GM12873 (cell line): ENCODE measurements at regions not wholly inside any gene's neighbourhood (a gene's known extent, or its start where the extent isn't known, plus 50 kb on each side); places are given as distances from the start of the nearest gene placed in this dataset.

Experiments
- TF ChIP-seq, protein P1 (sequence below): IDR thresholded peaks from 2 replicates; pipeline ENCODE4 v1.5.1; 2012; ENCODE audit warnings: low read depth, mild to moderate bottlenecking, moderate library complexity, low read length, control low read depth; ENCODE audit not compliant: insufficient read depth; ENCODE audit errors: missing control alignments

DNA sequence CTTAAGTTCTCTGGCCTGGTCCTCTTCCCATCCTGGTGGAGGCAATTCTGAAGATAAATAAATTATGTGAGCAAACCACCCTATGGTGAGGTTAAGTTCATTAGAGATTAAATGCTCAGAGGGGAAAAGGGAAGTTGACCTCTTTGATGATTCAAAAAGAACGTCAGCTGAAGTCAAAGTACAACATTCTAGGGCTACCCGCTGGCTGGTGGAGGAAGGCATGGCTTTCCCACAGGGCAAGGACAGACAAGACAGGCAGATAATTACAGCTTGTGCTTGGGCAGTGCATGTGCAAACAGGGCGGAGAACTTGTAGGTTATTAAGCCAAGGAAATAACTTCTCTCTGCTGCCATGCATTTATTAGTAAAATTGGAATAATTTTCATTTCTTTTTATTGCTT is 91.0 kb upstream of the SLC24A3 start:
- TF ChIP-seq, protein P1, sequence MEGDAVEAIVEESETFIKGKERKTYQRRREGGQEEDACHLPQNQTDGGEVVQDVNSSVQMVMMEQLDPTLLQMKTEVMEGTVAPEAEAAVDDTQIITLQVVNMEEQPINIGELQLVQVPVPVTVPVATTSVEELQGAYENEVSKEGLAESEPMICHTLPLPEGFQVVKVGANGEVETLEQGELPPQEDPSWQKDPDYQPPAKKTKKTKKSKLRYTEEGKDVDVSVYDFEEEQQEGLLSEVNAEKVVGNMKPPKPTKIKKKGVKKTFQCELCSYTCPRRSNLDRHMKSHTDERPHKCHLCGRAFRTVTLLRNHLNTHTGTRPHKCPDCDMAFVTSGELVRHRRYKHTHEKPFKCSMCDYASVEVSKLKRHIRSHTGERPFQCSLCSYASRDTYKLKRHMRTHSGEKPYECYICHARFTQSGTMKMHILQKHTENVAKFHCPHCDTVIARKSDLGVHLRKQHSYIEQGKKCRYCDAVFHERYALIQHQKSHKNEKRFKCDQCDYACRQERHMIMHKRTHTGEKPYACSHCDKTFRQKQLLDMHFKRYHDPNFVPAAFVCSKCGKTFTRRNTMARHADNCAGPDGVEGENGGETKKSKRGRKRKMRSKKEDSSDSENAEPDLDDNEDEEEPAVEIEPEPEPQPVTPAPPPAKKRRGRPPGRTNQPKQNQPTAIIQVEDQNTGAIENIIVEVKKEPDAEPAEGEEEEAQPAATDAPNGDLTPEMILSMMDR, result no peak

DNA sequence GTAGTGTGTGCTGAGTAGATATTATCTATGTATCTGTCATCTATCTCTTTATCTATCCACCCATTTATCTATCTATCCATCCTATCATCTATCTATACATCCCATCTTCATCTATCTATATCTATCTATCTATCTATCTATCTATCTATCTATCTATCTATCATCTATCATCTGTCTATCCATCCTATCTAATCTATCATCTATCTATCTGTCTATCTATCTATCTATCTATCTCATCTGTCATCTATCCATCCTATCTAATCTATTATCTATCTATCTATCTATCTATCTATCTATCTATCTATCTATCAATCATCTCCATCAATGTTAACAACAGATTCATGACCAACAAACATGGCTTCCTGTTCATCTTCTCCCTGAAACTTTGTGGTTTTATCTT is 90.5 kb upstream of the SLC24A3 start:
- TF ChIP-seq, protein P1, result no peak

DNA sequence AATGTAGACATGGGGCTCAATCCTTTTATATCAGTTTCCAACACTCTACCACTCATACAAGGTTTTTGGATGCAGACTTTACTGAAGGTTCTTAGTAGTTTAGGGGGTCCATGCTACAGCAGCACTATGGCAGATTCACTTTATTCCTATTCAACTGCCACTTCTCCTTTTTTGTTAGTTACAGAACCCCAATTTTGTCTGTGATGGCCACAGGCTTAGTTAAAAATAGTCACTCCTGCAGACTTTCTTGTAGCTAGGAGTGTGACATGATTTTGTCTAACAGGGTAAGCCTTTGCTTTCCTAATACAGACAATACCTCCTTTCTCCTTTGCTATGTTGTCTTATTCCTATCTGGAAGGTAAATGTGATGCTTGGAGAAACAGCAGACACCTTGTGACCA is 90.0 kb upstream of the SLC24A3 start:
- TF ChIP-seq, protein P1, result no peak

DNA sequence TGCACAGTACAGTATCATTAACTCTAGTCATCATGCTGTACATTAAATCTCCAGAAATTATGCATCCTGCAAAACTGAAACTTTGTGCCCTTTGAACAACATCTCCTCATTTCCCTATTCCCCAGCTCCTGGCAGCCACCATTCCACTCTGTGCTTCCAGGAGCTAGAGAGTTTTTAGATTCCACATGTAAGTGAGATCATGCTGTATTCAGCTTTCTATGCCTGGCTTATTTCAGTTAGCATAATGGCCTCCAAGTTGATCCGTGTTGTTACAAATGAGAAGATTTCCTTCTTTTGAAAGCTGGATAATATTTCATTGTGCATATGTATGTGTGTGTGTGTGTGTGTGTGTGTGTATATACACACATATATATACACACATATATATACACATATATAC is 86.9 kb upstream of the SLC24A3 start:
- TF ChIP-seq, protein P1, result no peak

DNA sequence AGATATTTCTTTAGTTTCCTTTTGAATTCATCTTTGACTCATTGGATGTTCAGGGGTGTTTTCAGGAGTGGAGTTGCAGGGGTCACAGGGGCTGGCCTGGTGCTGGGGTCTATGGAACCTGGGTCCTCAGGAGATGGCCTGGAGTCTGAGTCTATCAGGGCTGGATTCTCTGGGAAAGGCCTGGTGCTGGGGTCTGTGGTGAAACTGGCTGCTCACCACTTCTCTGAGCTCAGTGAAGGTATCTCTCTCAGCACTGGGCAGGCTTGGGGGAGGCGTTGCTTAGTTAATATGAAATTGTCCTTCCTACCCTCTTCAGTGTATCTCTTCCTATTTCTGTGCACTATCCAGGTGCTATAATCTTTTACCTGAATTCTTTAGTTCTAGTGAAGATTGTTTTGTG is 83.1 kb upstream of the SLC24A3 start:
- TF ChIP-seq, protein P1, result no peak

DNA sequence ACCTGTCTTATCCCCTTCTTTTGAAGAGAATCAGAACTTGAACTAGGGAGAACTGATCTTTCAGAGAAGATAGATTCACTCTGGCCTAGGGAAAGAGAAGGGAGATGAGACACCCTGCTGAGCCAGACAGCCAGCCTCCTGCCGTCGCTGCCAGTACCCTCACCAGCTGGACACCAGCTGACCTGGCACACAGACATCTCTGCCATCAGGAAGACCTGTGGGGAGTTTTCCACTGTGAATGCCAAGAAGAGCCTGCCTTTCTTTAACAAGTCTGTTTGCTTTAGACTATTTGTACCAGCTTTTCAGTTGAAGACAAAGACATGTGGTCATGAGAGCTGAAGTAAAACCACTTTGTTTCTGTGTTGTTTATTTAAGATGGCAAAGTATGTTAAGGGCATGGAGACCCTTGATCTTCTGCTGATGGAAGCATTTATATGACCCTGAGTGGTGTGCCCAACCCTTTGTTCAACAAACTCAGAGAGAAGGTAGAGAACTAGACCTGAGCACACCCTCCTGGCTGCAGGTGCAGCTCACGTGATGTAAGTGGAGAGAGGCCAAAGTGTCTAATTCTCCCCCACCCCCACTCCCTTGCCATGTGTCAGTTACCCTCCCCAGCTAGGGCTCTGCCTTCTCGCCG is 82.3 kb upstream of the SLC24A3 start:
- TF ChIP-seq, protein P1, result no peak

DNA sequence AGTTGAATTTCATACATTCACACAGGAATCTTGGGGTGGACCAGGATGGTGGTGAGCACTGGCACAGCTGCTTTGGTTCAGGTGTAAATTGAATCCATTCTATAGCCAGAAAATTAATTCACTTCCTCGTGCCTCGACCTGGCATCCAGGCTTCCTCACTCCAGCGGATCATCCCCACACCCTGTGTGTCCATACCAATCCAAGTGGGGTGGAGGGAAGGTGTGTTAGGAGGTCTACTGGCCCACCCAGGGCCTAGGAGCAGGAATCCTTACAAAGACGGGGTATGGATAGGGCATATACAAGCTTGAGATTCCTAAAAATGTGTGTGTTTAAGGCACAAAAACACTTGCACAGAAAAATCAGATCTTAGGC is 81.8 kb upstream of the SLC24A3 start:
- TF ChIP-seq, protein P1, result no peak
